BLaER1 (cell line): ENCODE measurements at regions not wholly inside any gene's neighbourhood (a gene's known extent, or its start where the extent isn't known, plus 50 kb on each side); places are given as distances from the start of the nearest gene placed in this dataset.

ENCODE experiments used
- H3K27ac ChIP-seq: shearing (Covaris generic); formaldehyde crosslinking; 2 replicates; pipeline ENCODE4 v1.8.1; 2022
- H3K27me3 ChIP-seq: shearing (Covaris generic); formaldehyde crosslinking; 2 replicates; pipeline ENCODE4 v1.8.1; 2022
- H3K36me3 ChIP-seq: shearing (Covaris generic); formaldehyde crosslinking; 2 replicates; pipeline ENCODE4 v1.8.1; 2022
- H3K4me1 ChIP-seq: shearing (Covaris generic); formaldehyde crosslinking; 2 replicates; pipeline ENCODE4 v1.8.1; 2022
- H3K4me2 ChIP-seq: shearing (Covaris generic); formaldehyde crosslinking; 2 replicates; pipeline ENCODE4 v1.8.1; 2022
- H3K4me3 ChIP-seq: shearing (Covaris generic); formaldehyde crosslinking; 2 replicates; pipeline ENCODE4 v1.8.1; 2022
- H3K9ac ChIP-seq: shearing (Covaris generic); formaldehyde crosslinking; 2 replicates; pipeline ENCODE4 v1.8.1; 2022
- H3K9me3 ChIP-seq: shearing (Covaris generic); formaldehyde crosslinking; 2 replicates; pipeline ENCODE4 v1.8.1; 2022
- H4K20me1 ChIP-seq: shearing (Covaris generic); formaldehyde crosslinking; 2 replicates; pipeline ENCODE4 v1.8.1; 2022
- Cebpa-rat ChIP-seq: shearing (Covaris generic); IDR thresholded peaks from 2 replicates; pipeline ENCODE4 v1.8.1; 2022

- H3K27ac ChIP-seq, result no peak overlapping the region
- no peaks in the 10 kb centered on the region for H3K4me1 ChIP-seq
- H3K36me3 ChIP-seq, result no peaks in the 10 kb centered on the region
- no peak overlapping the region for H3K4me2 ChIP-seq
- no peak overlapping the region for H3K4me3 ChIP-seq
- H3K27me3 ChIP-seq, result no peaks in the 10 kb centered on the region
- H3K9ac ChIP-seq, result no peak overlapping the region
- no peaks in the 10 kb centered on the region for H3K9me3 ChIP-seq
- no peaks in the 10 kb centered on the region for H4K20me1 ChIP-seq
- TF ChIP-seq Cebpa-rat, result no peak
Measured at GRCh38 chr15:72908713-72909112, 125.2 kb upstream of the ADPGK start.

- Histone ChIP-seq H3K36me3 (no peaks in the 10 kb centered on the region), H3K9me3 (no peaks in the 10 kb centered on the region), H3K4me1 (no peaks in the 10 kb centered on the region), H3K4me3 (no peak overlapping the region), H3K4me2 (no peak overlapping the region), H3K27me3 (no peaks in the 10 kb centered on the region), H3K27ac (no peak overlapping the region), H3K9ac (no peak overlapping the region), H4K20me1 (no peaks in the 10 kb centered on the region)
- TF ChIP-seq Cebpa-rat, result no peak
Measured at GRCh38 chr15:72907733-72908132, 124.2 kb upstream of the ADPGK start.

DNA sequence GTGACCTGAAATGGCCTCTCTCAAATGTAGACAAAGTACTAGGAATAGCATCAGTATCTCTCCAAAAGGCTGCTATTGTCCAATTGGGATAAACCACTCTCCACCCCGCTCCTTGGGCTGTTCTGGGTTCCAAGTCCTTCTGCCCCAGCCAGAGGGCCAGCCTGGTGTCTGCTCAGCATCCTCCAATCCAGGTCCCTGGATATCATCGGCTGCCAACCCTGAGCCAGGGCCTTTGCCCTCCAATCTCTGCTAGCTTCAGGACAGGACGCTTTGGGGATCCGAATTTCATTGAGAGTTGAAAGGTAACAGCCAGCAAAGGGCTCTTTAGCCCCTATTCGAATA lies 119.3 kb upstream of the ADPGK start:
- H3K27ac ChIP-seq, result no peak overlapping the region
- no peak overlapping the region for H3K9ac ChIP-seq
- TF ChIP-seq Cebpa-rat, result no peak
- no peaks in the 10 kb centered on the region for H4K20me1 ChIP-seq
- no peak overlapping the region for H3K4me3 ChIP-seq
- no peaks in the 10 kb centered on the region for H3K4me1 ChIP-seq
- no peaks in the 10 kb centered on the region for H3K27me3 ChIP-seq
- no peak overlapping the region for H3K4me2 ChIP-seq
- no peaks in the 10 kb centered on the region for H3K9me3 ChIP-seq
- H3K36me3 ChIP-seq, result no peaks in the 10 kb centered on the region

DNA sequence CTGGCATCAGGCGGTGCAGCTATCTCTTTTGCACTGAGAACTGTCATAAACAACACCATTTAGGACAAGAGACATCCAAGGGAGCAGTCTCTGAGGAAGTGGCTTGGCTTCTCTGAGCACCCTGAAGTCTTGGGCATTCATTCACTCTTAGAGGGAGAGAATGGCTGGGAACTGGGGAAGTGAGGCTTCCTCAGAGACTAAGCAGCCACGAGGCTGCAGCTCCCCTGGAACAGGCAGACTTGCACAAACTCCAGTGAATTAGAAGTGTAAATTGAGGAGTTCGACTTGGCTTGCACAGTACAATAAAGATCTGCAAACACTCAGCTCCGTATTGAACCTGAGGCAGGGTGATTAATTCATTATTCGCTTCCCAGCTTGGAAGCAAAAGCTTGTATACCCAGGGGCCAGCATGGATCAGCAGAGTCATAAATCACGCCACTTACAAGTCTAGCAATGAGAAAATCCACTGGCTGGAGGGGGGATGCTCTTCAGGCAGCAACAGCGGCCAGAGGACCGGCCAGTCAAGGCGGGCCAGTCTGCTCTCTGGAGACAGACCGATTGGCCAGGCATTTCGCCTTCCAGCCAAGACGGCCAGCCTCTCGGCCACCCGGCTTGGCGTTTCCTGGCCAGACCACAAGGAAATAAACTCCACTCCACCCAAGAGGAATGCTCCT lies 118.8 kb upstream of the ADPGK start:
- no peak overlapping the region for H3K9ac ChIP-seq
- no peak overlapping the region for H3K27ac ChIP-seq
- no peaks in the 10 kb centered on the region for H3K9me3 ChIP-seq
- H3K27me3 ChIP-seq, result no peaks in the 10 kb centered on the region
- no peak overlapping the region for H3K4me2 ChIP-seq
- no peaks in the 10 kb centered on the region for H4K20me1 ChIP-seq
- no peaks in the 10 kb centered on the region for H3K4me1 ChIP-seq
- H3K4me3 ChIP-seq, result no peak overlapping the region
- no peaks in the 10 kb centered on the region for H3K36me3 ChIP-seq
- no peak for TF ChIP-seq Cebpa-rat

DNA sequence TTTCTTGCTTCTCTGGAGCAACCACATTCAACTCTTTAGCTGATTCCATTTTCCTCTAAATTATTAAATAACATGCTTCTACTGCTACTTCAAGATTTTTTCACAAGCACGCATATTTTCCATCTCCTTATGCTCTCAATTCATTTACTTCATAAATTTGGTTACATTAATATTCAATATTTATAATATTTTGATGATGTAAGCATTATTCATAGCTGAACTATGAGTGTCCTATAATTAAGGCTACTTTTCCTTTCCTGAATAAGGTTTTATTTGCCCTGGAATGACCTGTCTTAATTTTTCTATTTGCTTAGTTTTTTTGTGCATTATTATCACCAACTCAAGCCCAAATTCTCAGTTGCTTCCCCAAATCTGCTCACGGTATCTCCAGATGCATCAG lies 109.4 kb upstream of the ADPGK start:
- Histone ChIP-seq H3K4me3 (no peak overlapping the region), H3K4me1 (peaks cover 14% of the 10 kb centered on the region), H3K36me3 (no peaks in the 10 kb centered on the region), H4K20me1 (no peaks in the 10 kb centered on the region), H3K4me2 (no peak overlapping the region), H3K27ac (no peak overlapping the region), H3K9ac (no peak overlapping the region), H3K27me3 (no peaks in the 10 kb centered on the region), H3K9me3 (no peaks in the 10 kb centered on the region)
- no peak for TF ChIP-seq Cebpa-rat

GRCh38 chr15:72890043-72890442 lies 106.5 kb upstream of the ADPGK start:
- Histone ChIP-seq H3K27ac (no peak overlapping the region), H3K4me2 (peak overlapping the region; percentile 62), H3K9me3 (no peaks in the 10 kb centered on the region), H4K20me1 (no peaks in the 10 kb centered on the region), H3K27me3 (no peaks in the 10 kb centered on the region), H3K4me1 (peaks cover 14% of the 10 kb centered on the region), H3K36me3 (no peaks in the 10 kb centered on the region), H3K9ac (no peak overlapping the region), H3K4me3 (no peak overlapping the region)
- no peak for TF ChIP-seq Cebpa-rat

DNA sequence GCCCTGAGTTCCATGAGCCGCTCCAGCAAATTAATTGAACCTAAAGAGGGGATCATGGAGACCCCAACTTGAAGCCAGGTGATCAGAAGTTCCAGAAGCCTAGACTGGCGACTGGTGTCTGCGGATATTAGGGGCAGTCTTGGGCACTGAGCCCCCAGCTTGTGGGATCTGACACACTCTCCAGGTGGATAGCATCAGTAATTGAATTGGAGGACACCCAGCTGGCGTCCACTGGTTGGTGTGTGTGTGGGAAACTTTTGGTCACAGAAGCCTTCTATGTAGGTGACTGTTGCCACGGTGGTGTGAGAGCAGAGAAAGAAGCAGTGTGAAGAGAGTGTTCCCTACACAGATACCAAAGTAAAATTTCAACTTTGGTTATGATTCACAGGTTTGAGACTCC lies 106.0 kb upstream of the ADPGK start:
- Histone ChIP-seq H3K27me3 (no peaks in the 10 kb centered on the region), H3K36me3 (no peaks in the 10 kb centered on the region), H3K4me2 (peak overlapping the region; percentile 62), H3K9me3 (no peaks in the 10 kb centered on the region), H3K9ac (no peak overlapping the region), H3K27ac (no peak overlapping the region), H3K4me3 (no peak overlapping the region), H3K4me1 (peaks cover 14% of the 10 kb centered on the region), H4K20me1 (no peaks in the 10 kb centered on the region)
- TF ChIP-seq Cebpa-rat, result no peak

GRCh38 chr15:72888811-72889210 lies 105.3 kb upstream of the ADPGK start:
- no peaks in the 10 kb centered on the region for H3K36me3 ChIP-seq
- H4K20me1 ChIP-seq, result no peaks in the 10 kb centered on the region
- peaks cover 6% of the 10 kb centered on the region for H3K9me3 ChIP-seq
- peaks cover 14% of the 10 kb centered on the region for H3K4me1 ChIP-seq
- no peak overlapping the region for H3K4me3 ChIP-seq
- no peak overlapping the region for H3K27ac ChIP-seq
- no peak for TF ChIP-seq Cebpa-rat
- no peak overlapping the region for H3K4me2 ChIP-seq
- no peaks in the 10 kb centered on the region for H3K27me3 ChIP-seq
- no peak overlapping the region for H3K9ac ChIP-seq

- Histone ChIP-seq H3K9ac (no peak overlapping the region), H3K27ac (no peak overlapping the region), H3K4me2 (no peak overlapping the region), H3K36me3 (no peaks in the 10 kb centered on the region), H3K27me3 (no peaks in the 10 kb centered on the region), H3K9me3 (peaks cover 12% of the 10 kb centered on the region), H3K4me1 (peaks cover 14% of the 10 kb centered on the region), H4K20me1 (no peaks in the 10 kb centered on the region), H3K4me3 (no peak overlapping the region)
- TF ChIP-seq Cebpa-rat, result no peak
Measured at GRCh38 chr15:72888211-72888610, 104.7 kb upstream of the ADPGK start.

- TF ChIP-seq Cebpa-rat, result no peak
- Histone ChIP-seq H3K36me3 (no peaks in the 10 kb centered on the region), H3K27me3 (no peaks in the 10 kb centered on the region), H3K4me2 (no peak overlapping the region), H3K9ac (no peak overlapping the region), H3K9me3 (peaks cover 20% of the 10 kb centered on the region), H3K4me3 (no peak overlapping the region), H3K27ac (no peak overlapping the region), H3K4me1 (peaks cover 14% of the 10 kb centered on the region), H4K20me1 (no peaks in the 10 kb centered on the region)
Measured at GRCh38 chr15:72887376-72887775, 103.8 kb upstream of the ADPGK start.

DNA sequence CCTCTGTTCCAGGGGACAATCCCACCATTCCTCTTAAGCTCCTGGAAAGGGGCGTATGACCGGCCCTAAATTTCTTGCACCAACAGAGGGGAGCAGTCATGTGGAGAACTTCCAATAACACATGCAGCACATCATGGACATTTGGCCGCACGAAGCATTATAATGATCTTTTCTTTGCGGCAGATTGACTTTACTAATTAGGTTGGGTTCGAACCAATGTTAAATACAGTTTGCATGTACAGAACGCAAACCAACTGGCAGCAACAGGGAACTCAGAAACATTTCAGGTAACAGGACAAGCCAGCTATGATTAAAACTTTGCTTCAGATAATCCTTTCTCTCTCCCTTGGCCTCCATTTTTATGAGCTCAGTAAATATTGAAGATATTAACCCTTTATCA lies 100.8 kb upstream of the ADPGK start:
- Histone ChIP-seq H3K4me1 (peaks cover 2% of the 10 kb centered on the region; the same call in 1 of the 2 replicates), H3K9ac (no peak overlapping the region), H3K9me3 (peaks cover 36% of the 10 kb centered on the region), H3K27me3 (no peaks in the 10 kb centered on the region), H3K4me3 (no peak overlapping the region), H3K36me3 (no peaks in the 10 kb centered on the region), H3K4me2 (no peak overlapping the region), H3K27ac (no peak overlapping the region), H4K20me1 (no peaks in the 10 kb centered on the region)
- TF ChIP-seq Cebpa-rat, result no peak
